ENCODE measurements at regions not wholly inside any gene's neighbourhood (a gene's known extent, or its start where the extent isn't known, plus 50 kb on each side); places are given as distances from the start of the nearest gene placed in this dataset.
"Not testable (repeated sequence)": the region's sequence is repeated elsewhere in the genome, so short reads cannot be mapped to it uniquely, and the experiment has no call there.

- no peak for DNase-seq
- 95% methylated on average over 3 of the region's 3 CpGs; no CpG with 5 or more reads in 1 of the 2 experiments for WGBS, 2 experiments (ENCODE audit: insufficient coverage in 1 of 2, insufficient read length in 1 of 2)
- Histone ChIP-seq H3K4me3 (ENCODE audit: low read length) (no peak overlapping the region), H3K9me3 (ENCODE audit: control insufficient read depth, low read length) (no peaks in the 10 kb centered on the region), H3K9ac (ENCODE audit: extremely low read depth, low read length, poor library complexity, severe bottlenecking) (no peak overlapping the region), H3K27me3 (ENCODE audit: control insufficient read depth, insufficient read depth, low read length, poor library complexity, severe bottlenecking) (no peaks in the 10 kb centered on the region), H3K4me1 (ENCODE audit: control insufficient read depth, insufficient read depth, low read length) (no peaks in the 10 kb centered on the region), H3K36me3 (ENCODE audit: control insufficient read depth, insufficient read depth, low read length) (no peaks in the 10 kb centered on the region), H3K27ac (ENCODE audit: low read depth, low read length) (no peak overlapping the region)
- TF ChIP-seq, protein P1, sequence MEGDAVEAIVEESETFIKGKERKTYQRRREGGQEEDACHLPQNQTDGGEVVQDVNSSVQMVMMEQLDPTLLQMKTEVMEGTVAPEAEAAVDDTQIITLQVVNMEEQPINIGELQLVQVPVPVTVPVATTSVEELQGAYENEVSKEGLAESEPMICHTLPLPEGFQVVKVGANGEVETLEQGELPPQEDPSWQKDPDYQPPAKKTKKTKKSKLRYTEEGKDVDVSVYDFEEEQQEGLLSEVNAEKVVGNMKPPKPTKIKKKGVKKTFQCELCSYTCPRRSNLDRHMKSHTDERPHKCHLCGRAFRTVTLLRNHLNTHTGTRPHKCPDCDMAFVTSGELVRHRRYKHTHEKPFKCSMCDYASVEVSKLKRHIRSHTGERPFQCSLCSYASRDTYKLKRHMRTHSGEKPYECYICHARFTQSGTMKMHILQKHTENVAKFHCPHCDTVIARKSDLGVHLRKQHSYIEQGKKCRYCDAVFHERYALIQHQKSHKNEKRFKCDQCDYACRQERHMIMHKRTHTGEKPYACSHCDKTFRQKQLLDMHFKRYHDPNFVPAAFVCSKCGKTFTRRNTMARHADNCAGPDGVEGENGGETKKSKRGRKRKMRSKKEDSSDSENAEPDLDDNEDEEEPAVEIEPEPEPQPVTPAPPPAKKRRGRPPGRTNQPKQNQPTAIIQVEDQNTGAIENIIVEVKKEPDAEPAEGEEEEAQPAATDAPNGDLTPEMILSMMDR (conservative IDR thresholded peaks at IDR 0.05) = no peak
- H3K4me3 Mint-ChIP-seq = no peak overlapping the region
- H3K36me3 Mint-ChIP-seq (ENCODE audit: low read depth) = no peaks in the 10 kb centered on the region
- H3K27ac Mint-ChIP-seq = no peak overlapping the region
- H3K27me3 Mint-ChIP-seq (ENCODE audit: insufficient read depth) = no peaks in the 10 kb centered on the region
- no peaks in the 10 kb centered on the region for H3K9me3 Mint-ChIP-seq
- no peaks in the 10 kb centered on the region for H3K4me1 Mint-ChIP-seq
These were observed 313.5 kb upstream of the KITLG start for GRCh38 chr12:88893801-88894200.

- H3K27ac Mint-ChIP-seq; H3K9ac ChIP-seq (ENCODE audit: extremely low read depth, low read length, poor library complexity, severe bottlenecking); H3K27ac ChIP-seq (ENCODE audit: low read depth, low read length); H3K36me3 ChIP-seq (ENCODE audit: control insufficient read depth, insufficient read depth, low read length); H3K4me1 ChIP-seq (ENCODE audit: control insufficient read depth, insufficient read depth, low read length); H3K4me1 Mint-ChIP-seq; H3K27me3 ChIP-seq (ENCODE audit: control insufficient read depth, insufficient read depth, low read length, poor library complexity, severe bottlenecking); H3K36me3 Mint-ChIP-seq (ENCODE audit: low read depth); H3K4me3 Mint-ChIP-seq; H3K27me3 Mint-ChIP-seq (ENCODE audit: insufficient read depth); H3K4me3 ChIP-seq (ENCODE audit: low read length); H3K9me3 ChIP-seq (ENCODE audit: control insufficient read depth, low read length); H3K9me3 Mint-ChIP-seq; DNase-seq: not testable (repeated sequence)
- WGBS, 2 experiments (ENCODE audit: insufficient coverage in 1 of 2, insufficient read length in 1 of 2) = 94 to 95% methylated on average over 8 to 11 of the region's 11 CpGs
These were observed 311.2 kb upstream of the KITLG start for GRCh38 chr12:88891434-88891833.

- Mint-ChIP-seq H3K36me3 (ENCODE audit: low read depth) (no peaks in the 10 kb centered on the region), H3K4me1 (no peaks in the 10 kb centered on the region), H3K27me3 (ENCODE audit: insufficient read depth) (no peaks in the 10 kb centered on the region), H3K27ac (no peak overlapping the region), H3K4me3 (no peak overlapping the region), H3K9me3 (no peaks in the 10 kb centered on the region)
- Histone ChIP-seq H3K4me1 (ENCODE audit: control insufficient read depth, insufficient read depth, low read length) (no peaks in the 10 kb centered on the region), H3K36me3 (ENCODE audit: control insufficient read depth, insufficient read depth, low read length) (no peaks in the 10 kb centered on the region), H3K27ac (ENCODE audit: low read depth, low read length) (no peak overlapping the region), H3K9ac (ENCODE audit: extremely low read depth, low read length, poor library complexity, severe bottlenecking) (no peak overlapping the region), H3K4me3 (ENCODE audit: low read length) (no peak overlapping the region), H3K27me3 (ENCODE audit: control insufficient read depth, insufficient read depth, low read length, poor library complexity, severe bottlenecking) (no peaks in the 10 kb centered on the region), H3K9me3 (ENCODE audit: control insufficient read depth, low read length) (no peaks in the 10 kb centered on the region)
- no peak for DNase-seq
- TF ChIP-seq, protein P1 (conservative IDR thresholded peaks at IDR 0.05) = no peak
- 88% methylated on average over 2 of the region's 2 CpGs; no CpG with 5 or more reads in 1 of the 2 experiments for WGBS, 2 experiments (ENCODE audit: insufficient coverage in 1 of 2, insufficient read length in 1 of 2)
These were observed 309.2 kb upstream of the KITLG start for GRCh38 chr12:88889326-88890110.
